Endothelial cell of umbilical vein (primary cell): ENCODE measurements at regions not wholly inside any gene's neighbourhood (a gene's known extent, or its start where the extent isn't known, plus 50 kb on each side); places are given as distances from the start of the nearest gene placed in this dataset.

Source experiments
- BruUV-seq: library from RNA; stranded (reverse); fragments of 400-500 nt; replicated peaks from 2 replicates; lab custom pipeline; 2021; lab: Mats Ljungman, UMichigan
- CTCF ChIA-PET: fragments of 300-600, 350-600 bp; sonication (Branson Sonifier 250); formaldehyde crosslinking; loops from one replicate; lab custom pipeline; 2021; ENCODE audit warnings: antibody characterized with exemption, inconsistent platforms; lab: Charles Lee
- POLR2A ChIA-PET: fragments of 300-600, 350-600 bp; sonication (Branson Sonifier 250); formaldehyde crosslinking; loops from one replicate; lab custom pipeline; 2021; ENCODE audit warnings: antibody characterized with exemption, inconsistent platforms; lab: Charles Lee
- DNase-seq: peaks from one replicate; pipeline ENCODE4 v3.0.0-alpha.2; 2011; ENCODE audit warnings: low read depth, low spot score
- FAIRE-seq: peaks from 2 replicates; lab custom pipeline; 2011; peaks lifted over from hg19 to GRCh38; lab: Jason Lieb, UNC
- H2AFZ ChIP-seq: 2 replicates; pipeline ENCODE4 v1.6.0; 2012; ENCODE audit warnings: low read depth, low read length, control low read depth, inconsistent platforms
- H3K27ac ChIP-seq: 2 replicates; pipeline ENCODE4 v1.5.1; 2011; ENCODE audit warnings: low read depth, mild to moderate bottlenecking, control low read depth, low read length, moderate library complexity; ENCODE audit not compliant: insufficient read depth
- H3K27me3 ChIP-seq, 2 experiments: 2 replicates each; pipeline versions ENCODE4 v1.6.0 to v1.6.1; 2011; ENCODE audit warnings: low read length in 2 of 2, mixed read lengths in 1 of 2; ENCODE audit not compliant: control insufficient read depth in 2 of 2, insufficient read depth in 2 of 2
- H3K36me3 ChIP-seq, 2 experiments: 2 replicates in 1 of 2; 3 replicates in 1 of 2; pipeline ENCODE4 v1.5.1; 2011; ENCODE audit warnings: low read length in 2 of 2, mild to moderate bottlenecking in 1 of 2, moderate library complexity in 1 of 2; ENCODE audit not compliant: control insufficient read depth in 2 of 2, insufficient read depth in 2 of 2; ENCODE audit errors: extremely low read depth in 1 of 2
- H3K4me1 ChIP-seq: 3 replicates; pipeline ENCODE4 v1.5.1; 2011; ENCODE audit warnings: mild to moderate bottlenecking, low read length; ENCODE audit not compliant: control insufficient read depth, insufficient read depth; ENCODE audit errors: extremely low read depth
- H3K4me2 ChIP-seq: 2 replicates; pipeline ENCODE4 v1.6.1; 2011; ENCODE audit warnings: low read length, control low read depth, mixed read lengths; ENCODE audit not compliant: insufficient read depth
- H3K4me3 ChIP-seq, 3 experiments: fragments of 200-600 bp in 1 of 3; sonication (generic), shearing (Covaris generic) in 1 of 3; replicated peaks in 1 of 3; 2 replicates each; pipeline ENCODE4 v1.5.1; 2011 to 2016; ENCODE audit warnings: control low read depth in 3 of 3, low read length in 3 of 3, mild to moderate bottlenecking in 2 of 3, inconsistent platforms in 1 of 3, low read depth in 1 of 3, moderate library complexity in 1 of 3; ENCODE audit not compliant: insufficient read depth in 1 of 3
- H3K79me2 ChIP-seq: 2 replicates; pipeline ENCODE4 v1.6.0; 2012; ENCODE audit warnings: low read length, inconsistent platforms; ENCODE audit not compliant: control insufficient read depth, insufficient read depth
- H3K9ac ChIP-seq: replicated peaks from 2 replicates; pipeline ENCODE3; 2011; ENCODE audit warnings: low read length, control low read depth; ENCODE audit not compliant: insufficient read depth; ENCODE audit errors: extremely low read depth
- H3K9me1 ChIP-seq: replicated peaks from 3 replicates; pipeline ENCODE4 v1.6.0; 2011; ENCODE audit warnings: mild to moderate bottlenecking, low read length; ENCODE audit not compliant: control insufficient read depth, insufficient read depth; ENCODE audit errors: extremely low read depth
- H3K9me3 ChIP-seq: replicated peaks from 2 replicates; pipeline ENCODE4 v1.5.1; 2012; ENCODE audit warnings: low read length, inconsistent platforms; ENCODE audit not compliant: control insufficient read depth, insufficient read depth
- H4K20me1 ChIP-seq: replicated peaks from 2 replicates; pipeline ENCODE3; 2011; ENCODE audit warnings: mild to moderate bottlenecking, low read length; ENCODE audit not compliant: control insufficient read depth, insufficient read depth; ENCODE audit errors: extremely low read depth
- EZH2 ChIP-seq: IDR thresholded peaks from 2 replicates; pipeline ENCODE4 v1.6.1; 2012; ENCODE audit warnings: borderline replicate concordance, low read depth, mild to moderate bottlenecking, moderate library complexity, low read length, inconsistent platforms; ENCODE audit not compliant: severe bottlenecking
- FOS ChIP-seq: IDR thresholded peaks from 2 replicates; pipeline ENCODE4 v1.6.1; 2011; ENCODE audit warnings: mild to moderate bottlenecking, low read length, moderate library complexity, borderline replicate concordance; ENCODE audit not compliant: insufficient read depth
- MAX ChIP-seq: IDR thresholded peaks from 2 replicates; pipeline ENCODE4 v1.6.1; 2011; ENCODE audit not compliant: insufficient read depth, insufficient read length
- MYC ChIP-seq: IDR thresholded peaks from one replicate; pipeline ENCODE4 v1.6.1; 2011; ENCODE audit warnings: mild to moderate bottlenecking, low read depth, low read length
- dilution Hi-C: fragments of 300-500 bp; cut with MboI; formaldehyde crosslinking; loops from one replicate; pipeline ENCODE4 v1.15.0; 2019; ENCODE audit warnings: low sequenced_read_pairs; ENCODE audit not compliant: extremely low pct_ligation_motif_present
- intact Hi-C: fragments of 100-400 bp; cut with micrococcal nuclease; formaldehyde crosslinking; loops from one replicate; pipeline ENCODE4 v1.10.0; 2022

GRCh38 chr1:78227705-78228635, 182.2 kb downstream of the GIPC2 start:
- TF ChIP-seq FOS: no peak
- no peak for TF ChIP-seq MYC
- dilution Hi-C loops (no loop called here), intact Hi-C loops (no loop called here)
- ChIA-PET CTCF (no interaction called here), POLR2A (no interaction called here)
- H3K9me3 ChIP-seq: no peaks in the 10 kb centered on the region
- H2AFZ ChIP-seq: no peak overlapping the region
- no peaks in the 10 kb centered on the region for H4K20me1 ChIP-seq
- H3K4me2 ChIP-seq: no peak overlapping the region
- FAIRE-seq: no peak
- peaks cover 3 to 9% of the 10 kb centered on the region in 2 experiments for H3K27me3 ChIP-seq
- no peaks in the 10 kb centered on the region for H3K4me1 ChIP-seq
- no peak for DNase-seq
- H3K9me1 ChIP-seq: no peaks in the 10 kb centered on the region
- H3K79me2 ChIP-seq: no peaks in the 10 kb centered on the region
- no peak overlapping the region for H3K9ac ChIP-seq
- H3K36me3 ChIP-seq: no peaks in the 10 kb centered on the region
- H3K4me3 ChIP-seq: no peak overlapping the region
- H3K27ac ChIP-seq: no peak overlapping the region
- BruUV-seq: no TSS peak

GRCh38 chr1:78229344-78229743, 183.6 kb downstream of the GIPC2 start:
- Histone ChIP-seq H3K4me3 (no peak overlapping the region), H3K9me3 (no peaks in the 10 kb centered on the region), H2AFZ (no peak overlapping the region), H4K20me1 (no peaks in the 10 kb centered on the region), H3K9me1 (no peaks in the 10 kb centered on the region), H3K36me3 (no peaks in the 10 kb centered on the region), H3K9ac (no peak overlapping the region), H3K4me2 (no peak overlapping the region), H3K4me1 (no peaks in the 10 kb centered on the region), H3K79me2 (no peaks in the 10 kb centered on the region), H3K27ac (no peak overlapping the region), H3K27me3 (peaks cover 0 to 6% of the 10 kb centered on the region in 2 experiments)
- dilution Hi-C loops (no loop called here), intact Hi-C loops (no loop called here)
- no peak for DNase-seq
- no peak for FAIRE-seq
- TF ChIP-seq EZH2 (no peak), FOS (no peak), MAX (no peak)
- ChIA-PET POLR2A (no interaction called here), CTCF (no interaction called here)
- no TSS peak for BruUV-seq
